NCI-H748 treated with DMSO at 0.1 percent for 48 hours (cell line): ENCODE measurements at regions not wholly inside any gene's neighbourhood (a gene's known extent, or its start where the extent isn't known, plus 50 kb on each side); places are given as distances from the start of the nearest gene placed in this dataset.

Experiments
- DNase-seq: peaks from one replicate; lab custom pipeline; 2025; lab: John Stamatoyannopoulos, UW

GRCh38 chr7:36802459-36803135 is 78.3 kb upstream of the AOAH start:
- no peak for DNase-seq

GRCh38 chr7:36796850-36797536 is 72.7 kb upstream of the AOAH start:
- no peak for DNase-seq

- DNase-seq, result no peak
Measured at GRCh38 chr7:36795451-36796021, 71.2 kb upstream of the AOAH start.

GRCh38 chr7:36794689-36795088 is 70.4 kb upstream of the AOAH start:
- peak; percentile 40 for DNase-seq

GRCh38 chr7:36792421-36792820 is 68.1 kb upstream of the AOAH start:
- no peak for DNase-seq

GRCh38 chr7:36790311-36790787 is 66.1 kb upstream of the AOAH start:
- no peak for DNase-seq

GRCh38 chr7:36788825-36789470 is 64.7 kb upstream of the AOAH start:
- no peak for DNase-seq

GRCh38 chr7:36787933-36788378 is 63.7 kb upstream of the AOAH start:
- DNase-seq, result no peak

- DNase-seq, result no peak
Measured at GRCh38 chr7:36784991-36785940, 61.0 kb upstream of the AOAH start.

- no peak for DNase-seq
Measured at GRCh38 chr7:36781011-36781738, 56.9 kb upstream of the AOAH start.

- DNase-seq, result no peak
Measured at GRCh38 chr7:36777855-36778254, 53.6 kb upstream of the AOAH start.

GRCh38 chr7:36777062-36777461 is 52.8 kb upstream of the AOAH start:
- no peak for DNase-seq

GRCh38 chr7:36775676-36776075 is 51.4 kb upstream of the AOAH start:
- DNase-seq, result no peak

GRCh38 chr7:36775061-36775620 is 50.8 kb upstream of the AOAH start:
- no peak for DNase-seq
